GM23338 (cell line): ENCODE measurements at regions not wholly inside any gene's neighbourhood (a gene's known extent, or its start where the extent isn't known, plus 50 kb on each side); places are given as distances from the start of the nearest gene placed in this dataset.

Experiments used
- CREB1 ChIP-seq: fragments of 250-450 bp; sonication (Bioruptor Pico); IDR thresholded peaks from 2 replicates; pipeline ENCODE4 v1.5.0; 2020; ENCODE audit warnings: low read depth, mild to moderate bottlenecking, moderate library complexity
- EZH2 ChIP-seq: fragments of 200-600 bp; sonication (generic); IDR thresholded peaks from one replicate; pipeline ENCODE4 v1.8.0; 2017; ENCODE audit warnings: antibody characterized with exemption, mild to moderate bottlenecking, low read depth; ENCODE audit not compliant: unreplicated experiment
- EZH2phosphoT487 ChIP-seq: fragments of 200-600 bp; sonication (generic); IDR thresholded peaks from one replicate; pipeline ENCODE4 v1.8.1; 2018; ENCODE audit warnings: antibody characterized with exemption; ENCODE audit not compliant: unreplicated experiment
- JUNB ChIP-seq: IDR thresholded peaks from one replicate; pipeline ENCODE4 v1.6.1; 2016; ENCODE audit warnings: antibody characterized with exemption; ENCODE audit not compliant: unreplicated experiment
- POLR2AphosphoS5 ChIP-seq: IDR thresholded peaks from 2 replicates; pipeline ENCODE4 v1.6.1; 2016; ENCODE audit warnings: antibody characterized with exemption, low read depth
- REST ChIP-seq: IDR thresholded peaks from one replicate; pipeline ENCODE4 v1.6.1; 2018; ENCODE audit warnings: antibody characterized with exemption; ENCODE audit not compliant: unreplicated experiment
- STAT1 ChIP-seq: IDR thresholded peaks from one replicate; pipeline ENCODE4 v1.6.1; 2016; ENCODE audit warnings: antibody characterized with exemption; ENCODE audit not compliant: unreplicated experiment
- ZNF114 ChIP-seq: fragments of 250-450 bp; sonication (Bioruptor Pico); IDR thresholded peaks from 2 replicates; pipeline ENCODE4 v1.5.0; 2020; ENCODE audit warnings: mild to moderate bottlenecking, moderate library complexity
- ZNF331 ChIP-seq: fragments of 250-450 bp; sonication (Bioruptor Pico); IDR thresholded peaks from 2 replicates; pipeline ENCODE4 v1.5.0; 2020; ENCODE audit warnings: low read depth, mild to moderate bottlenecking, moderate library complexity
- TF ChIP-seq, protein P1 (sequence below), 2 experiments: fragments of 200-600 bp in 1 of 2; sonication (generic) in 1 of 2; conservative IDR thresholded peaks; 2 replicates each; pipeline versions ENCODE4 v1.5.1 to v1.6.1; 2016 to 2017; ENCODE audit warnings: antibody characterized with exemption in 2 of 2, low read depth in 2 of 2, mild to moderate bottlenecking in 2 of 2, moderate library complexity in 1 of 2

GRCh38 chr10:10797513-10797912 lies 220.2 kb upstream of the CELF2 start:
- TF ChIP-seq POLR2AphosphoS5 (no peak), EZH2 (no peak), EZH2phosphoT487 (no peak), JUNB (no peak), CREB1 (no peak), STAT1 (no peak), REST (no peak), ZNF331 (CRISPR knock-in tag) (no peak), ZNF114 (CRISPR knock-in tag) (no peak)
- TF ChIP-seq, protein P1, sequence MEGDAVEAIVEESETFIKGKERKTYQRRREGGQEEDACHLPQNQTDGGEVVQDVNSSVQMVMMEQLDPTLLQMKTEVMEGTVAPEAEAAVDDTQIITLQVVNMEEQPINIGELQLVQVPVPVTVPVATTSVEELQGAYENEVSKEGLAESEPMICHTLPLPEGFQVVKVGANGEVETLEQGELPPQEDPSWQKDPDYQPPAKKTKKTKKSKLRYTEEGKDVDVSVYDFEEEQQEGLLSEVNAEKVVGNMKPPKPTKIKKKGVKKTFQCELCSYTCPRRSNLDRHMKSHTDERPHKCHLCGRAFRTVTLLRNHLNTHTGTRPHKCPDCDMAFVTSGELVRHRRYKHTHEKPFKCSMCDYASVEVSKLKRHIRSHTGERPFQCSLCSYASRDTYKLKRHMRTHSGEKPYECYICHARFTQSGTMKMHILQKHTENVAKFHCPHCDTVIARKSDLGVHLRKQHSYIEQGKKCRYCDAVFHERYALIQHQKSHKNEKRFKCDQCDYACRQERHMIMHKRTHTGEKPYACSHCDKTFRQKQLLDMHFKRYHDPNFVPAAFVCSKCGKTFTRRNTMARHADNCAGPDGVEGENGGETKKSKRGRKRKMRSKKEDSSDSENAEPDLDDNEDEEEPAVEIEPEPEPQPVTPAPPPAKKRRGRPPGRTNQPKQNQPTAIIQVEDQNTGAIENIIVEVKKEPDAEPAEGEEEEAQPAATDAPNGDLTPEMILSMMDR (conservative IDR thresholded peaks at IDR 0.05; ENCODE audit: low read depth in 2 of 2), result no peak
